ENCODE measurements at regions not wholly inside any gene's neighbourhood (a gene's known extent, or its start where the extent isn't known, plus 50 kb on each side); places are given as distances from the start of the nearest gene placed in this dataset.

GRCh38 chrX:40153345-40154249, 55.8 kb upstream of the BCOR start:
- peak; percentile 14; the same call in 1 of the 3 replicates for TF ChIP-seq CTCF (IDR thresholded peaks at IDR 0.05)
- no peak for TF ChIP-seq JUNB (IDR thresholded peaks at IDR 0.05)
- TF ChIP-seq HOXA7 (CRISPR knock-in tag; IDR thresholded peaks at IDR 0.05), result no peak
- no peak for TF ChIP-seq RCOR1 (IDR thresholded peaks at IDR 0.05; ENCODE audit: low read depth, low read length)
- peak; percentile 21; the same call in 1 of the 2 replicates for TF ChIP-seq POLR2A (IDR thresholded peaks at IDR 0.05; ENCODE audit: low read length)
- TF ChIP-seq MAX (IDR thresholded peaks at IDR 0.05), result peak; percentile 74
- no peak for TF ChIP-seq CEBPB (IDR thresholded peaks at IDR 0.05)
- TF ChIP-seq RAD21 (conservative IDR thresholded peaks at IDR 0.05 in 1 of 2, IDR thresholded peaks at IDR 0.05 in 1 of 2), result 0 out of 5 replicates have a peak, but pooled peaks of 1 of the 2 experiments have one; percentile 5
- no peak for TF ChIP-seq TP53 (CRISPR knock-in tag; IDR thresholded peaks at IDR 0.05)
- TF ChIP-seq CHD2 (IDR thresholded peaks at IDR 0.05; ENCODE audit: low read length, partially characterized antibody), result no peak
